GM23248 (cell line): ENCODE measurements at regions not wholly inside any gene's neighbourhood (a gene's known extent, or its start where the extent isn't known, plus 50 kb on each side); places are given as distances from the start of the nearest gene placed in this dataset.

Experiments
- EZH2 ChIP-seq: fragments of 200-600 bp; sonication (generic); IDR thresholded peaks from 2 replicates; pipeline ENCODE4 v1.6.1; 2018; ENCODE audit warnings: antibody characterized with exemption, mild to moderate bottlenecking; ENCODE audit not compliant: insufficient read depth, poor library complexity, severe bottlenecking
- EZH2phosphoT487 ChIP-seq: fragments of 200-600 bp; sonication (generic); IDR thresholded peaks from 2 replicates; pipeline ENCODE4 v1.6.1; 2018; ENCODE audit warnings: antibody characterized with exemption, moderate library complexity, mild to moderate bottlenecking, low read depth; ENCODE audit not compliant: insufficient read depth

DNA sequence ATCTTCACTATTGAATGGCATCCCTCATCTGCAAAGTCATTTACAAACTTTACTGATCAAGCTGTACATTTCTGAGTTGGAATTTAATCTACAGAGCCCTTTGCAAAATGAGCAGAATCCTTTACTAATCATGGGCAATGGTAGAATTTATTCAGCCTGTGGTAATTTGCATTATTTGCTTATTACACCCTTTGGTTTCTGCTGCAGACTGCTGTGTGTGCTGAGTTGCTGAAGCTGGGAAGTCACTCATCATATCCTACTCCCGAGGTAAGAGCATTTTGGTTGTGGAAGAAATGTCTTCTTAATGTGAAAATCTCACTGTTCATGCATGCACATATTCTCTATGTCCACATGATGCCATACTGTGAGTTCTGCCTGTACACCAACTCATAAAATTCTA, 357.4 kb upstream of the SLC39A10 start:
- TF ChIP-seq EZH2 (no peak), EZH2phosphoT487 (no peak)
